Glutamatergic neuron (in vitro differentiated cells): ENCODE measurements at regions not wholly inside any gene's neighbourhood (a gene's known extent, or its start where the extent isn't known, plus 50 kb on each side); places are given as distances from the start of the nearest gene placed in this dataset.

Experiments used
- DNase-seq: peaks from one replicate; pipeline ENCODE4 v3.0.0; 2022
- H3K27ac Mint-ChIP-seq: one replicate; pipeline ENCODE4 v1.8.0; 2020; ENCODE audit warnings: mild to moderate bottlenecking, mixed read lengths, inconsistent platforms; ENCODE audit not compliant: unreplicated experiment
- H3K27me3 Mint-ChIP-seq: one replicate; pipeline ENCODE4 v1.8.0; 2020; ENCODE audit warnings: mild to moderate bottlenecking, moderate library complexity, mixed read lengths, inconsistent platforms; ENCODE audit not compliant: unreplicated experiment
- H3K36me3 Mint-ChIP-seq: one replicate; pipeline ENCODE4 v1.8.0; 2020; ENCODE audit warnings: mild to moderate bottlenecking, mixed read lengths, inconsistent platforms; ENCODE audit not compliant: unreplicated experiment
- H3K4me1 Mint-ChIP-seq: one replicate; pipeline ENCODE4 v1.8.0; 2020; ENCODE audit warnings: mild to moderate bottlenecking, low read depth, mixed read lengths, inconsistent platforms; ENCODE audit not compliant: unreplicated experiment
- H3K4me3 Mint-ChIP-seq: one replicate; pipeline ENCODE4 v1.8.0; 2020; ENCODE audit warnings: mild to moderate bottlenecking, mixed read lengths, inconsistent platforms; ENCODE audit not compliant: unreplicated experiment
- H3K9me3 Mint-ChIP-seq: one replicate; pipeline ENCODE4 v1.8.0; 2020; ENCODE audit warnings: mild to moderate bottlenecking, moderate library complexity, mixed read lengths, inconsistent platforms; ENCODE audit not compliant: unreplicated experiment
- CTCF ChIP-seq: fragments of 200-600 bp; sonication (generic); IDR thresholded peaks from one replicate; pipeline ENCODE4 v1.5.0; 2021; ENCODE audit not compliant: partially characterized antibody, unreplicated experiment

GRCh38 chr3:18499301-18499700, 74.2 kb upstream of the SATB1 start:
- Mint-ChIP-seq H3K4me3 (no peak overlapping the region), H3K36me3 (no peaks in the 10 kb centered on the region), H3K4me1 (peaks cover 6% of the 10 kb centered on the region), H3K27me3 (no peaks in the 10 kb centered on the region), H3K27ac (no peak overlapping the region), H3K9me3 (no peaks in the 10 kb centered on the region)
- no peak for TF ChIP-seq CTCF
- no peak for DNase-seq

GRCh38 chr3:18494251-18494650, 69.1 kb upstream of the SATB1 start:
- no peak for TF ChIP-seq CTCF
- Mint-ChIP-seq H3K9me3 (no peaks in the 10 kb centered on the region), H3K4me3 (no peak overlapping the region), H3K4me1 (peaks cover 6% of the 10 kb centered on the region), H3K36me3 (no peaks in the 10 kb centered on the region), H3K27me3 (peaks cover 2% of the 10 kb centered on the region), H3K27ac (no peak overlapping the region)
- DNase-seq, result no peak

GRCh38 chr3:18489939-18490338, 64.8 kb upstream of the SATB1 start:
- no peak overlapping the region for H3K27ac Mint-ChIP-seq
- H3K36me3 Mint-ChIP-seq, result no peaks in the 10 kb centered on the region
- no peaks in the 10 kb centered on the region for H3K9me3 Mint-ChIP-seq
- H3K4me1 Mint-ChIP-seq, result peaks cover 2% of the 10 kb centered on the region
- H3K27me3 Mint-ChIP-seq, result peaks cover 2% of the 10 kb centered on the region
- no peak for TF ChIP-seq CTCF
- no peak overlapping the region for H3K4me3 Mint-ChIP-seq
- DNase-seq, result no peak

GRCh38 chr3:18483226-18483625, 58.1 kb upstream of the SATB1 start:
- Mint-ChIP-seq H3K4me1 (no peaks in the 10 kb centered on the region), H3K4me3 (no peak overlapping the region), H3K27ac (no peak overlapping the region), H3K9me3 (no peaks in the 10 kb centered on the region), H3K27me3 (no peaks in the 10 kb centered on the region), H3K36me3 (no peaks in the 10 kb centered on the region)
- no peak for TF ChIP-seq CTCF
- no peak for DNase-seq

- Mint-ChIP-seq H3K36me3 (no peaks in the 10 kb centered on the region), H3K4me1 (no peaks in the 10 kb centered on the region), H3K27ac (no peak overlapping the region), H3K9me3 (no peaks in the 10 kb centered on the region), H3K4me3 (no peak overlapping the region), H3K27me3 (no peaks in the 10 kb centered on the region)
- DNase-seq, result no peak
- TF ChIP-seq CTCF, result no peak
These were observed 56.9 kb upstream of the SATB1 start for GRCh38 chr3:18481946-18482548.
